Endothelial cell of hepatic sinusoid (primary cell): ENCODE measurements at regions not wholly inside any gene's neighbourhood (a gene's known extent, or its start where the extent isn't known, plus 50 kb on each side); places are given as distances from the start of the nearest gene placed in this dataset.
"Not testable (repeated sequence)": the region's sequence is repeated elsewhere in the genome, so short reads cannot be mapped to it uniquely, and the experiment has no call there.

Experiments
- in situ Hi-C: cut with HindIII; loops from 2 replicates; pipeline ENCODE4 v1.10.0; 2017; ENCODE audit warnings: low sequenced_read_pairs

GRCh38 chr4:79266136-79266535 is 59.7 kb downstream of the NAA11 start:
- in situ Hi-C loops: no loop called here

- in situ Hi-C loops: no loop called here
Observed at GRCh38 chr4:79259242-79259641, 66.6 kb downstream of the NAA11 start.

GRCh38 chr4:79258614-79259176 is 67.2 kb downstream of the NAA11 start:
- in situ Hi-C loops: no loop called here

- in situ Hi-C loops: no loop called here
Observed at GRCh38 chr4:79257953-79258613, 67.8 kb downstream of the NAA11 start.

- in situ Hi-C loops: no loop called here
Observed at GRCh38 chr4:79255793-79256192, 70.1 kb downstream of the NAA11 start.

- in situ Hi-C loops: no loop called here
Observed at GRCh38 chr4:79253924-79254323, 71.9 kb downstream of the NAA11 start.

GRCh38 chr4:79253168-79253567 is 72.7 kb downstream of the NAA11 start:
- in situ Hi-C loops: no loop called here

- in situ Hi-C loops: no loop called here
Observed at GRCh38 chr4:79250887-79251286, 75.0 kb downstream of the NAA11 start.

- in situ Hi-C loops: no loop called here
Observed at GRCh38 chr4:79249881-79250503, 75.9 kb downstream of the NAA11 start.

- in situ Hi-C loops: no loop called here
Observed at GRCh38 chr4:79248610-79249009, 77.3 kb downstream of the NAA11 start.

GRCh38 chr4:79247695-79248394 is 78.0 kb downstream of the NAA11 start:
- in situ Hi-C loops: no loop called here

GRCh38 chr4:79245200-79245940 is 80.5 kb downstream of the NAA11 start:
- in situ Hi-C loops: not testable (repeated sequence)

GRCh38 chr4:79241846-79242245 is 84.0 kb downstream of the NAA11 start:
- in situ Hi-C loops: no loop called here

GRCh38 chr4:79237851-79238250 is 88.0 kb downstream of the NAA11 start:
- in situ Hi-C loops: no loop called here

GRCh38 chr4:79236785-79237184 is 89.1 kb downstream of the NAA11 start:
- in situ Hi-C loops: no loop called here

- in situ Hi-C loops: no loop called here
Observed at GRCh38 chr4:79235095-79235494, 90.8 kb downstream of the NAA11 start.

GRCh38 chr4:79233820-79234219 is 92.0 kb downstream of the NAA11 start:
- in situ Hi-C loops: no loop called here

GRCh38 chr4:79232540-79232939 is 93.3 kb downstream of the NAA11 start:
- in situ Hi-C loops: no loop called here

- in situ Hi-C loops: no loop called here
Observed at GRCh38 chr4:79227860-79228259, 98.0 kb downstream of the NAA11 start.

GRCh38 chr4:79225360-79225759 is 100.5 kb downstream of the NAA11 start:
- in situ Hi-C loops: no loop called here

- in situ Hi-C loops: no loop called here
Observed at GRCh38 chr4:79224777-79225104, 101.1 kb downstream of the NAA11 start.
